NOMO-1 (cell line): ENCODE measurements at regions not wholly inside any gene's neighbourhood (a gene's known extent, or its start where the extent isn't known, plus 50 kb on each side); places are given as distances from the start of the nearest gene placed in this dataset.

Experiments used
- DNase-seq, 2 experiments: peaks; one replicate each; lab custom pipeline; 2025; ENCODE audit not compliant: unreplicated experiment in 2 of 2; lab: John Stamatoyannopoulos, UW

- DNase-seq = peak; percentile 12 to 46
These were observed 203.1 kb upstream of the PDE1C start for GRCh38 chr7:32273297-32273696.

GRCh38 chr7:32266932-32267475, 196.8 kb upstream of the PDE1C start:
- DNase-seq = no peak

GRCh38 chr7:32264702-32265284, 194.6 kb upstream of the PDE1C start:
- no peak for DNase-seq

- peak in 1 of 2 experiments; percentile 43 for DNase-seq
These were observed 193.4 kb upstream of the PDE1C start for GRCh38 chr7:32263611-32264010.

GRCh38 chr7:32262315-32262714, 192.1 kb upstream of the PDE1C start:
- no peak for DNase-seq

- no peak for DNase-seq
These were observed 189.9 kb upstream of the PDE1C start for GRCh38 chr7:32259931-32260596.

GRCh38 chr7:32258265-32258664, 188.1 kb upstream of the PDE1C start:
- DNase-seq = no peak

- no peak for DNase-seq
These were observed 187.4 kb upstream of the PDE1C start for GRCh38 chr7:32257621-32258020.

GRCh38 chr7:32256811-32257210, 186.6 kb upstream of the PDE1C start:
- no peak for DNase-seq

- DNase-seq = no peak
These were observed 186.2 kb upstream of the PDE1C start for GRCh38 chr7:32256376-32256775.

GRCh38 chr7:32255036-32255435, 184.8 kb upstream of the PDE1C start:
- no peak for DNase-seq

- no peak for DNase-seq
These were observed 183.1 kb upstream of the PDE1C start for GRCh38 chr7:32253299-32253698.

GRCh38 chr7:32251659-32252058, 181.5 kb upstream of the PDE1C start:
- no peak for DNase-seq

- DNase-seq = no peak
These were observed 180.5 kb upstream of the PDE1C start for GRCh38 chr7:32250471-32251260.

GRCh38 chr7:32250003-32250402, 179.8 kb upstream of the PDE1C start:
- DNase-seq = no peak

- DNase-seq = no peak
These were observed 178.3 kb upstream of the PDE1C start for GRCh38 chr7:32248522-32248921.

- no peak for DNase-seq
These were observed 174.7 kb upstream of the PDE1C start for GRCh38 chr7:32244806-32245345.

- no peak for DNase-seq
These were observed 173.6 kb upstream of the PDE1C start for GRCh38 chr7:32243687-32244290.

- DNase-seq = no peak
These were observed 172.2 kb upstream of the PDE1C start for GRCh38 chr7:32242436-32242835.

- DNase-seq = no peak
These were observed 171.4 kb upstream of the PDE1C start for GRCh38 chr7:32241636-32242035.

- DNase-seq = no peak
These were observed 169.6 kb upstream of the PDE1C start for GRCh38 chr7:32239764-32240163.
